K562 (cell line): ENCODE measurements at regions not wholly inside any gene's neighbourhood (a gene's known extent, or its start where the extent isn't known, plus 50 kb on each side); places are given as distances from the start of the nearest gene placed in this dataset.

ENCODE experiments used
- ATAC-seq: fragments of 200-7000 bp; cut with Tn5 transposase; 3 replicates; pipeline ENCODE4 v1.9.1; 2020; ENCODE audit warnings: moderate library complexity
- BruUV-seq: library from RNA; stranded (reverse); fragments of 400-500 nt; replicated peaks from 2 replicates; lab custom pipeline; 2021; lab: Mats Ljungman, UMichigan
- CTCF ChIA-PET: fragments of 300-600 bp; formaldehyde crosslinking; extraction: SDS; loops from one replicate; lab custom pipeline; 2021; ENCODE audit warnings: low intra/inter-chr PET ratio; lab: Yijun Ruan, JAX
- POLR2A ChIA-PET: fragments of 300-600, 350-650 bp; sonication (Branson Sonifier 250); formaldehyde crosslinking; extraction: SDS; loops from one replicate; lab custom pipeline; 2021; ENCODE audit warnings: antibody characterized with exemption, inconsistent platforms; lab: Yijun Ruan, JAX
- DNase-seq, 4 experiments: peaks; one replicate each; pipeline versions ENCODE4 v3.0.0 to v3.0.0-alpha.2; 2011 to 2018; ENCODE audit warnings: low spot score in 3 of 4, mixed read lengths in 3 of 4; ENCODE audit errors: extremely low read depth in 1 of 4
- FAIRE-seq: peaks from 2 replicates; lab custom pipeline; 2011; peaks lifted over from hg19 to GRCh38; lab: Jason Lieb, UNC
- H2AFZ ChIP-seq: 2 replicates; pipeline ENCODE4 v1.6.0; 2011; ENCODE audit warnings: low read depth, low read length, control low read depth, inconsistent platforms
- H3K27ac ChIP-seq: fragments of 200-600 bp; 3 replicates; pipeline ENCODE4 v1.8.0; 2011; ENCODE audit warnings: low read depth, mild to moderate bottlenecking, control low read depth, inconsistent platforms, low read length, moderate library complexity, mixed read lengths; ENCODE audit errors: extremely low read depth
- H3K27me3 ChIP-seq, 2 experiments: fragments of 300-600 bp in 1 of 2; 2 replicates in 1 of 2; 3 replicates in 1 of 2; pipeline versions ENCODE4 v1.6.0 to v1.8.0; 2011; ENCODE audit warnings: inconsistent platforms in 2 of 2, low read length in 2 of 2, mild to moderate bottlenecking in 1 of 2, mixed read lengths in 1 of 2, moderate library complexity in 1 of 2; ENCODE audit not compliant: control insufficient read depth in 2 of 2, insufficient read depth in 2 of 2
- H3K36me3 ChIP-seq: fragments of 300-600 bp; 3 replicates; pipeline ENCODE4 v1.8.0; 2011; ENCODE audit warnings: mild to moderate bottlenecking, low read length, inconsistent platforms; ENCODE audit not compliant: control insufficient read depth, insufficient read depth
- H3K4me1 ChIP-seq, 2 experiments: fragments of 200-600 bp in 1 of 2; replicated peaks in 1 of 2; 2 replicates in 1 of 2; 3 replicates in 1 of 2; pipeline versions ENCODE4 v1.5.1 to v1.8.0; 2011; ENCODE audit warnings: inconsistent platforms in 2 of 2, low read length in 2 of 2, mild to moderate bottlenecking in 1 of 2, mixed read lengths in 1 of 2, moderate library complexity in 1 of 2; ENCODE audit not compliant: control insufficient read depth in 2 of 2, insufficient read depth in 2 of 2
- H3K4me2 ChIP-seq: 2 replicates; pipeline ENCODE4 v1.6.1; 2011; ENCODE audit warnings: low read length, control low read depth, inconsistent platforms, mixed read lengths; ENCODE audit not compliant: insufficient read depth
- H3K4me3 ChIP-seq: fragments of 200-600 bp; sonication (generic), shearing (Covaris generic); 2 replicates; pipeline ENCODE4 v1.5.1; 2016; ENCODE audit warnings: control low read depth, inconsistent platforms
- H3K79me2 ChIP-seq: fragments of 200-600 bp; 3 replicates; pipeline ENCODE4 v1.8.0; 2011; ENCODE audit warnings: low read length, inconsistent platforms; ENCODE audit not compliant: control insufficient read depth, insufficient read depth
- H3K9ac ChIP-seq, 2 experiments: 2 replicates each; pipeline versions ENCODE4 v1.6.0 to v1.6.1; 2011; ENCODE audit warnings: low read depth in 2 of 2, low read length in 2 of 2, control low read depth in 1 of 2, inconsistent platforms in 1 of 2, mild to moderate bottlenecking in 1 of 2, mixed read lengths in 1 of 2; ENCODE audit not compliant: insufficient read depth in 1 of 2
- H3K9me1 ChIP-seq: one replicate; pipeline ENCODE4 v1.6.0; 2011; ENCODE audit warnings: inconsistent platforms, mild to moderate bottlenecking, low read length, moderate library complexity; ENCODE audit not compliant: control insufficient read depth, insufficient read depth
- H3K9me3 ChIP-seq: replicated peaks from 2 replicates; pipeline ENCODE4 v1.5.1; 2011; ENCODE audit warnings: low read depth, low read length, inconsistent platforms; ENCODE audit not compliant: control insufficient read depth, insufficient read depth
- H4K20me1 ChIP-seq: replicated peaks from 2 replicates; pipeline ENCODE4 v1.6.1; 2011; ENCODE audit warnings: low read length, inconsistent platforms, mixed read lengths; ENCODE audit not compliant: control insufficient read depth, insufficient read depth
- BMI1 ChIP-seq: fragments of 150-350 bp; IDR thresholded peaks from 2 replicates; pipeline ENCODE4 v1.6.1; 2014; ENCODE audit warnings: low read length
- CTBP1 ChIP-seq: fragments of 450-650 bp; IDR thresholded peaks from 2 replicates; pipeline ENCODE4 v1.6.1; 2016; ENCODE audit warnings: borderline replicate concordance
- CXXC5 ChIP-seq: fragments of 250-450 bp; sonication (Bioruptor Pico); IDR thresholded peaks from 2 replicates; pipeline ENCODE4 v1.8.0; 2022; ENCODE audit warnings: inconsistent platforms, mild to moderate bottlenecking, moderate library complexity
- MTA1 ChIP-seq: fragments of 450-650 bp; IDR thresholded peaks from 2 replicates; pipeline ENCODE4 v1.6.1; 2017; ENCODE audit warnings: borderline replicate concordance
- PURB ChIP-seq: sonication (generic); formaldehyde crosslinking; IDR thresholded peaks from 2 replicates; pipeline ENCODE4 v1.9.0; 2021; ENCODE audit warnings: low read depth, mild to moderate bottlenecking, missing genetic modification reagents
- SMAD3 ChIP-seq: fragments of 450-650 bp; formaldehyde crosslinking; conservative IDR thresholded peaks from 2 replicates; pipeline ENCODE4 v1.4.0; 2020; ENCODE audit warnings: mild to moderate bottlenecking
- TCFL5 ChIP-seq: fragments of 250-450 bp; sonication (Bioruptor Pico); conservative IDR thresholded peaks from 2 replicates; pipeline ENCODE4 v1.6.1; 2021; ENCODE audit warnings: mild to moderate bottlenecking, moderate library complexity, matching md5 sums
- ZKSCAN3 ChIP-seq: fragments of 250-450 bp; sonication (Bioruptor Pico); IDR thresholded peaks from 2 replicates; pipeline ENCODE4 v1.4.0; 2020
- ZNF347 ChIP-seq: fragments of 450-650 bp; formaldehyde crosslinking; IDR thresholded peaks from 2 replicates; pipeline ENCODE4 v1.4.0; 2020; ENCODE audit warnings: low read depth, mild to moderate bottlenecking, moderate library complexity
- WGBS: fragments of 100-300 bp; shearing (Covaris generic); methylation state at CpG from one replicate; pipeline ENCODE4 v1.1.6; 2016; ENCODE audit warnings: low coverage, mixed read lengths; ENCODE audit not compliant: insufficient coverage; ENCODE audit errors: missing lambda C conversion rate; 5-methylcytosine and 5-hydroxymethylcytosine counted together
- in situ Hi-C: fragments of 300-500 bp; cut with MboI; formaldehyde crosslinking; loops from 4 replicates; pipeline ENCODE4 v1.15.0; 2018; ENCODE audit warnings: inconsistent platforms, mixed read lengths
- intact Hi-C: fragments of 100-400 bp; cut with micrococcal nuclease; formaldehyde crosslinking; loops from 2 replicates; pipeline ENCODE4 v1.14.2; 2022
- TF ChIP-seq, protein P1 (sequence below): fragments of 200-400 bp; formaldehyde crosslinking; IDR thresholded peaks from 2 replicates; pipeline ENCODE4 v1.6.1; 2017; ENCODE audit warnings: mild to moderate bottlenecking, low read depth, low read length, moderate library complexity

GRCh38 chr13:84131249-84131648, 249.0 kb upstream of the SLITRK1 start:
- no peaks in the 10 kb centered on the region for H4K20me1 ChIP-seq
- H3K9me1 ChIP-seq: no peaks in the 10 kb centered on the region
- DNase-seq (no peak), FAIRE-seq (no peak), ATAC-seq (no peak)
- no peaks in the 10 kb centered on the region for H3K27me3 ChIP-seq
- no TSS peak for BruUV-seq
- no peak overlapping the region for H3K9ac ChIP-seq
- no peak overlapping the region for H3K27ac ChIP-seq
- H3K36me3 ChIP-seq: no peaks in the 10 kb centered on the region
- 3% methylated on average over 7 of the region's 7 CpGs for WGBS
- no peak overlapping the region for H3K4me3 ChIP-seq
- no peaks in the 10 kb centered on the region for H3K79me2 ChIP-seq
- no peaks in the 10 kb centered on the region for H3K4me1 ChIP-seq
- TF ChIP-seq TCFL5 (CRISPR knock-in tag) (no peak), MTA1 (no peak), ZNF347 (CRISPR knock-in tag) (no peak), SMAD3 (no peak), ZKSCAN3 (no peak), PURB (no peak), BMI1 (no peak), CTBP1 (no peak), CXXC5 (CRISPR knock-in tag) (no peak)
- TF ChIP-seq, protein P1, sequence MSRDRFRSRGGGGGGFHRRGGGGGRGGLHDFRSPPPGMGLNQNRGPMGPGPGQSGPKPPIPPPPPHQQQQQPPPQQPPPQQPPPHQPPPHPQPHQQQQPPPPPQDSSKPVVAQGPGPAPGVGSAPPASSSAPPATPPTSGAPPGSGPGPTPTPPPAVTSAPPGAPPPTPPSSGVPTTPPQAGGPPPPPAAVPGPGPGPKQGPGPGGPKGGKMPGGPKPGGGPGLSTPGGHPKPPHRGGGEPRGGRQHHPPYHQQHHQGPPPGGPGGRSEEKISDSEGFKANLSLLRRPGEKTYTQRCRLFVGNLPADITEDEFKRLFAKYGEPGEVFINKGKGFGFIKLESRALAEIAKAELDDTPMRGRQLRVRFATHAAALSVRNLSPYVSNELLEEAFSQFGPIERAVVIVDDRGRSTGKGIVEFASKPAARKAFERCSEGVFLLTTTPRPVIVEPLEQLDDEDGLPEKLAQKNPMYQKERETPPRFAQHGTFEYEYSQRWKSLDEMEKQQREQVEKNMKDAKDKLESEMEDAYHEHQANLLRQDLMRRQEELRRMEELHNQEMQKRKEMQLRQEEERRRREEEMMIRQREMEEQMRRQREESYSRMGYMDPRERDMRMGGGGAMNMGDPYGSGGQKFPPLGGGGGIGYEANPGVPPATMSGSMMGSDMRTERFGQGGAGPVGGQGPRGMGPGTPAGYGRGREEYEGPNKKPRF: no peak
- CTCF ChIA-PET: no interaction called here
- intact Hi-C loops: no loop called here
- no peak overlapping the region for H3K4me2 ChIP-seq
- no peak overlapping the region for H2AFZ ChIP-seq
- in situ Hi-C loops: no loop called here
- POLR2A ChIA-PET: no interaction called here
- no peaks in the 10 kb centered on the region for H3K9me3 ChIP-seq
